GM21360 (cell line): ENCODE measurements at regions not wholly inside any gene's neighbourhood (a gene's known extent, or its start where the extent isn't known, plus 50 kb on each side); places are given as distances from the start of the nearest gene placed in this dataset.

ENCODE experiments used
- ATAC-seq: cut with Tn5 transposase; IDR thresholded peaks from one replicate; pipeline ENCODE4 v1.9.1; 2021; ENCODE audit warnings: mild to moderate bottlenecking, moderate library complexity; ENCODE audit not compliant: unreplicated experiment

- ATAC-seq: no peak
Measured at GRCh38 chr10:121406823-121407545, 191.3 kb downstream of the FGFR2 start.

- no peak for ATAC-seq
Measured at GRCh38 chr10:121409466-121410104, 188.7 kb downstream of the FGFR2 start.

DNA sequence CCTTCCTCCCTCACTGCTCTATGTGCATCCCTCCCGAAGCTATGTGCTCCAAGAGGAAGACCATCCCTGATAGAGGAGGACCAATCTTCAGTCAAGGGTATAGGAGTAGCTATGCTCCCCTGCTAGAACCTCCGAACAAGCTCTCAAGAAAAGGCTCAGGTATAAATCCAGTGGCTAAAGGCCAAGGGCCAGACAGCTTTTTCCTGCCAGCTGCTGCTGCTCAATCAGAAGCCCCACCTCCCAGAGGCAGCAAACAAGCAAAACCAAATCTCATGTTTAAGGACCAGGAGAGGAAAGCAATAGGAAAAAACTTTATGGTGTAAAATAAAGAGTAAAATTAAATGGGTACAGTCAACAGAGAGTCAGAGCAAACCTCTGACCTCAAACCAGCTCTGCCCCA, 187.2 kb downstream of the FGFR2 start:
- no peak for ATAC-seq

DNA sequence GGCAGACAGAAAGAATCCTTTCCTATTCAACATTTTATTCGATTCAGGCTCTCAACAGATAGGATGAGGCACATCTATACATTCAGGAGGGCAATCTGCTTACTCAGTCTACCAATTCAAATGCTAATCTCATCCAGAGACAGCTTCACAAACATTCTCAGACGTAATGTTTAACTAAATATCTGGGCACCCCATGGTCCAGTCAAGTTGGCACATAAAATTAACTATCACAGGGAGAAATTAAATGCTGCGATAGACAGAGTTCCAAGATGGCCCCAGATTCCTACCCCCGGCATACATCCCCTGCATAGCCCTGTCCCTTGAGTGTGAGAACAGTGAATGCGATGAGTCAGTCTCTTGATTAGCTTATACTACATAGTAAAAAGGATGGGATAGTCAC, 184.3 kb downstream of the FGFR2 start:
- ATAC-seq: no peak

- ATAC-seq: no peak
Measured at GRCh38 chr10:121414366-121415062, 183.7 kb downstream of the FGFR2 start.

DNA sequence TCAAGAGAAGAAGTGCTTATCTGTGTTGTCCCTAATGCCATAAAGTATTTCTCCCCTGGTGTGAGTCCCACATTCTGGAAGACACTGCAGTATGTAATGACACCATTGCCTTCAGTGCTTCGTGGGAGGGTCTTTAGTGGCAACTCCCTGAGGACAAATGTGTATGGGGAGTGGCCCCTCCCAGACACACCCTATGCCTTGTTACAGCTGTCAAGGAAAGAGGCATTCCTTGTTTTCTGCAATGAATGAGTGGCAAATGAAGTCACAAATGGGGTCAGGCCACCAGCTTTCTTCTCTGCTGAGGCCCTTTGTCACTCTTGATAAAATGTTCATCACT, 183.2 kb downstream of the FGFR2 start:
- no peak for ATAC-seq

- ATAC-seq: no peak
Measured at GRCh38 chr10:121416071-121416470, 182.2 kb downstream of the FGFR2 start.

- ATAC-seq: no peak
Measured at GRCh38 chr10:121417298-121417697, 180.9 kb downstream of the FGFR2 start.

- ATAC-seq: no peak
Measured at GRCh38 chr10:121418126-121418777, 180.0 kb downstream of the FGFR2 start.

- no peak for ATAC-seq
Measured at GRCh38 chr10:121420006-121420405, 178.2 kb downstream of the FGFR2 start.

DNA sequence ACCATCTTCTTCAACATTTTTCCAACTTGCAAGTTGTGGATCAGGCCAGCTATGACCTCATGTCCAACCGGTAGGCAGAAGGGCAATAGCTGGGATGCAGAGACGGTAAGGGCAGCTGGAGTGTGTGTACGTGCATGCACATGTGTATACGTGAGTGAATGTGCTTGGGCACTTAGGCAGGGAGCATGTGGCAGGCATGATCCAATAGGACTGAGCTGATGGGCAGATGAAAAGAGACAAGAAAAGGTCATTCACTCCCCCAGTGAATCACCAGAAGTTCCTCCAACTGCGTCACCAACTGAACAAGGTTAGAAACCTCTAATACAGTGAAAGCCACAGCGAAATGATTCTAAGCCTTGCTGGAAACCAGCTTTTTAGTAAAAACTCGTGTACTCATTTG, 176.1 kb downstream of the FGFR2 start:
- no peak for ATAC-seq

DNA sequence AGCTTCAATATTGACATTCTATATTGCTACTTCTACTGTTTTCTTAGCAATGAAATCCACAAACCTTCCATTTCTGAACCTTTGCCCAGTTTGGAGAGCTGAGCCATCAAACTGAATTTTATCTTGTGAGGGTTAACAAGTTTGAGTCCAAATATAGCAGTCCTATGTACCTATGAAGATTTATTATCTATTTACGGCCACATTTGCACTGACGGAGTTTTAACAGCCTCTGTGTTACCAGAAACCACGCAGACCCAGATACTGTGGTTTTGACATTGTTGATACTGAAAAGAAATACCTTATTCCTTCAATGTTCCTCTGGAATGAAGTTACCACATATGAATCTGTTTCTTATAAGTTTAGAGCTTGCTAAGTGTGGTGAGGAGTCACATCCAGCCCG, 172.6 kb downstream of the FGFR2 start:
- ATAC-seq: no peak

GRCh38 chr10:121426307-121426706, 171.9 kb downstream of the FGFR2 start:
- ATAC-seq: no peak
